ENCODE measurements at regions not wholly inside any gene's neighbourhood (a gene's known extent, or its start where the extent isn't known, plus 50 kb on each side); places are given as distances from the start of the nearest gene placed in this dataset.

GRCh38 chr4:173731257-173731656, 201.2 kb upstream of the HAND2 start:
- POLR2A ChIA-PET (ENCODE audit: partially characterized antibody): no interaction called here
- Histone ChIP-seq H2AFZ (ENCODE audit: low read length) (no peak overlapping the region), H3K27me3 (replicated peaks in 1 of 4; ENCODE audit: control insufficient read depth in 3 of 4, extremely low read depth in 1 of 4, insufficient read depth in 3 of 4, low read length in 3 of 4) (no peaks in the 10 kb centered on the region), H4K8ac (ENCODE audit: extremely low read depth, insufficient read depth, low read length) (no peak overlapping the region), H3K4me3 (ENCODE audit: extremely low read depth in 1 of 4, insufficient read depth in 2 of 4, low read depth in 3 of 4, low read length in 4 of 4) (no peak overlapping the region), H2BK15ac (ENCODE audit: low read length) (no peak overlapping the region), H4K5ac (ENCODE audit: insufficient read length, low read depth, low read length) (no peak overlapping the region), H3K27ac (ENCODE audit: low read depth, low read length) (no peak overlapping the region), H3K79me1 (ENCODE audit: low read depth, low read length) (no peaks in the 10 kb centered on the region), H3K56ac (replicated peaks; ENCODE audit: insufficient read length, low read depth, low read length) (no peak overlapping the region), H3K36me3 (ENCODE audit: control insufficient read depth in 2 of 4, insufficient read depth in 4 of 4, low read length in 3 of 4) (no peaks in the 10 kb centered on the region), H3K4me2 (ENCODE audit: insufficient read depth in 1 of 2, low read depth in 2 of 2, low read length in 2 of 2) (no peak overlapping the region), H2BK120ac (replicated peaks; ENCODE audit: low read depth, low read length) (no peak overlapping the region), H4K91ac (replicated peaks; ENCODE audit: insufficient read length, low read length) (no peak overlapping the region), H2AK5ac (ENCODE audit: low read depth, low read length) (no peak overlapping the region), H3K23me2 (ENCODE audit: low read depth, low read length) (no peaks in the 10 kb centered on the region), H3K4ac (replicated peaks; ENCODE audit: insufficient read length, low read depth, low read length) (no peak overlapping the region), H2BK20ac (ENCODE audit: low read length) (no peak overlapping the region), H3K9ac (replicated peaks in 1 of 4; ENCODE audit: extremely low read depth in 1 of 4, low read depth in 3 of 4, low read length in 3 of 4) (no peak overlapping the region), H2BK5ac (ENCODE audit: low read depth, low read length) (no peak overlapping the region), H3K9me3 (ENCODE audit: insufficient read depth in 2 of 2, low read depth in 1 of 2, low read length in 1 of 2) (0 out of 4 replicates have a peak, but pooled peaks cover 0 to 2% of the 10 kb centered on the region in 2 experiments), H3K4me1 (replicated peaks in 1 of 4; ENCODE audit: control insufficient read depth in 3 of 4, insufficient read depth in 4 of 4, low read length in 3 of 4) (no peaks in the 10 kb centered on the region), H3K18ac (ENCODE audit: extremely low read depth, low read length) (no peak overlapping the region), H3K23ac (ENCODE audit: insufficient read length) (no peak overlapping the region), H3K14ac (ENCODE audit: insufficient read length) (no peak overlapping the region), H3K79me2 (ENCODE audit: control insufficient read depth in 1 of 2, insufficient read depth in 2 of 2, low read length in 2 of 2) (no peaks in the 10 kb centered on the region), H2BK12ac (ENCODE audit: low read depth, low read length) (no peak overlapping the region), H4K20me1 (replicated peaks in 1 of 2; ENCODE audit: control insufficient read depth in 1 of 2, insufficient read depth in 2 of 2, low read length in 2 of 2) (no peaks in the 10 kb centered on the region)
- DNase-seq (ENCODE audit: low read depth in 1 of 2, low spot score in 2 of 2) (no peak), FAIRE-seq (no peak)
- no peak for TF ChIP-seq CTCF (IDR thresholded peaks at IDR 0.05; ENCODE audit: control extremely low read depth in 1 of 3, insufficient read depth in 1 of 3, low read depth in 1 of 3, low read length in 3 of 3)
- TF ChIP-seq GTF2F1 (IDR thresholded peaks at IDR 0.05; ENCODE audit: borderline replicate concordance, low read depth, low read length): no peak
- no peak for TF ChIP-seq HDAC2 (IDR thresholded peaks at IDR 0.05; ENCODE audit: borderline replicate concordance in 1 of 2, low read depth in 2 of 2, low read length in 2 of 2)
- no peak for TF ChIP-seq PHF8 (conservative IDR thresholded peaks at IDR 0.05; ENCODE audit: low read depth, low read length)
- TF ChIP-seq NANOG (IDR thresholded peaks at IDR 0.05; ENCODE audit: insufficient read depth, low read depth, low read length, poor library complexity, severe bottlenecking): no peak
- no peak for TF ChIP-seq SP2 (IDR thresholded peaks at IDR 0.05; ENCODE audit: low read length)
- TF ChIP-seq ASH2L (IDR thresholded peaks at IDR 0.05; ENCODE audit: low read length): no peak
- no peak for TF ChIP-seq EGR1 (IDR thresholded peaks at IDR 0.05; ENCODE audit: borderline replicate concordance, low read depth, low read length)
- no peak for TF ChIP-seq CBX5 (IDR thresholded peaks at IDR 0.05; ENCODE audit: low read depth, low read length)
- no peak for TF ChIP-seq KDM5A (IDR thresholded peaks at IDR 0.05; ENCODE audit: low read length)
- TF ChIP-seq USF2 (IDR thresholded peaks at IDR 0.05; ENCODE audit: low read length): no peak
- 88% methylated on average over 1 of the region's 1 CpG; no CpG with 5 or more reads in 1 of the 2 experiments for WGBS, 2 experiments (ENCODE audit: extremely low coverage in 1 of 2, insufficient coverage in 1 of 2, insufficient read length in 1 of 2, insufficient replicate concordance in 2 of 2, low coverage in 1 of 2, low lambda C conversion rate in 2 of 2, missing lambda C conversion rate in 1 of 2)
- CTCF ChIA-PET (ENCODE audit: partially characterized antibody): interaction anchor here (0.6 kb wide), 1 partner anchor 21 kb away, joined by 3 read pairs; no protein-coding TSS in a partner anchor
